Rectal smooth muscle tissue (tissue), 1 donor: ENCODE measurements at regions not wholly inside any gene's neighbourhood (a gene's known extent, or its start where the extent isn't known, plus 50 kb on each side); places are given as distances from the start of the nearest gene placed in this dataset.
"Not testable (repeated sequence)": the region's sequence is repeated elsewhere in the genome, so short reads cannot be mapped to it uniquely, and the experiment has no call there.

Experiments
- H3K27ac ChIP-seq: one replicate; pipeline ENCODE4 v1.7.0; 2013; ENCODE audit warnings: low read depth, low read length, inconsistent platforms
- H3K27me3 ChIP-seq: one replicate; pipeline ENCODE4 v1.7.0; 2013; ENCODE audit warnings: low read length; ENCODE audit not compliant: control insufficient read depth, insufficient read depth
- H3K36me3 ChIP-seq: one replicate; pipeline ENCODE4 v1.7.0; 2013; ENCODE audit warnings: low read length; ENCODE audit not compliant: control insufficient read depth, insufficient read depth
- H3K4me1 ChIP-seq: one replicate; pipeline ENCODE4 v1.7.0; 2013; ENCODE audit warnings: low read length; ENCODE audit not compliant: control insufficient read depth, insufficient read depth
- H3K4me3 ChIP-seq: one replicate; pipeline ENCODE4 v1.7.0; 2013; ENCODE audit warnings: low read length
- H3K9ac ChIP-seq: one replicate; pipeline ENCODE4 v1.7.0; 2013; ENCODE audit warnings: low read length

DNA sequence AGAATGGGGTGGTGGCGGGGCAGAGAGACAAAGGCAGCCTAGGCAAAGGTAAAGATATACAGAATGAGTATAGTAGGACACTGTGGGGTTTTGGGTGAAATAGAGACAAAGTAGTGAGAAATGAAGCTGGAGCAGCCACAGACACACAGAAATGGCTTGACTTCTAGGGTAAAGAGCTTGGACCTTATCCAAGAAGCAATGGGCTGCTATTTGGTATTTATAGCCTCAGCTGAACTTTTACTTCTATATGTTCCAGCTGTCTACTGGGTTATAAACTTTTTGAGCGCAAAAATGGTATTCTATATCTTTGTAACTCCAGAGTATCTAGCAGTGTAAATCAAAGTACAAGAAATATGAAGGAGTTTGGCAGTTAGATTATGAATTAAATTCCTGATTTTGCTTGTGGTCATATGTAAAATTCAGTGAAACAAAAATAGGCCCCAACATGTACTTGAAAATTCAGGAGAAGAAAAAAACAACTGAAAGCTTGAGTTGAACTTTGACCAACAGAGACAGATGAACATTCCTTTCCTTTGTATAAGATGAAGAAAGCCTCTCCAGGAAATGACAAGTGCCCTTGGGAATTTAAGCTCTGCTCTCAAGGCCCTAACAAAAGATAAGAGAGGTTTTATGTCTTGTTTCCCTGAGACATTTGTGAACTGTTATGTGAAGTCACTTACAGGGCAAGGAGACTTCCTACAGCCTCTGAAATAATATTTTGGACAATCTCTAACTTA is 64.6 kb upstream of the XIST start:
- H3K4me1 ChIP-seq: no peaks in the 10 kb centered on the region
- no peak overlapping the region for H3K9ac ChIP-seq
- H3K27me3 ChIP-seq: no peaks in the 10 kb centered on the region
- H3K36me3 ChIP-seq: no peaks in the 10 kb centered on the region
- no peak overlapping the region for H3K4me3 ChIP-seq
- H3K27ac ChIP-seq: no peak overlapping the region

DNA sequence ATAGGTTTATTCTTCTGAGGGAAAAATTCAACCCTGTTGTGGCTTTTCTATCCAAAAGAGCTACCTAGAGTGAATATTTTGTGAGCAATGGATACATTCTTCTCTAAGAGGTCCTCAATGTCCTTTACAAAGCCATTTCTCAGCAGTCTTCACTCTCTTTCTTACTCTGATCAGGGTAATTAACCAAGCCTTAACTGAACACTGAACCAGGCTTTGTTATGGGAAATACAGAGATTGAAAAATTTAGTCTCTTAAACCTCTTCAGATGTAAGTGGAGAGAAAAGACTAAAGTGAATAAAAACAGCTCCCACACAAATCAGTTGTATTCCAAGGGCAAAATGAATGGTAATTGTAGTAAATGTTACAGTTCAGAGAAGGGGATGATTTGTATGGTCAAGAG is 64.0 kb upstream of the XIST start:
- H3K36me3 ChIP-seq: no peaks in the 10 kb centered on the region
- H3K9ac ChIP-seq: no peak overlapping the region
- H3K27me3 ChIP-seq: no peaks in the 10 kb centered on the region
- no peak overlapping the region for H3K4me3 ChIP-seq
- H3K4me1 ChIP-seq: no peaks in the 10 kb centered on the region
- no peak overlapping the region for H3K27ac ChIP-seq

DNA sequence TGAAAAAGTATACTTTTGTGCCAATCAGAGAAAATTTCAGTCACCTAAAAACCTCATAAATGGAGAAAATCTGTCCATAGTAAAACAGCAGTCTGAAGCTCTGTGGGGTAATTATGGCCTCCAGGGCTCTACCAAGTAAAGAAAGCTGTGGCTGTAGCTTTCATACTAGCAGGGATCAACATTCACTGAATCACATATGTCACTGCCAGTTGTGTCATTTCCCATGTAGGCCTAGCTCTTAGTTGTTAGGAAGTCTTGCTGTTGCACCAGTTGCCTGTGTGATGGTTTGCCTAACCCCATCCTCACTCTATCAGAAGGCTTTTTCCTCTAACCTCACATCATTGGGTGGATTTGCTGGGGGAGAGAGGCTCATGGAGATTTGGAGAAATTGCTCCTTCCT is 62.3 kb upstream of the XIST start:
- not testable (repeated sequence) for H3K9ac ChIP-seq, H3K4me3 ChIP-seq, H3K36me3 ChIP-seq, H3K4me1 ChIP-seq, H3K27me3 ChIP-seq, H3K27ac ChIP-seq

DNA sequence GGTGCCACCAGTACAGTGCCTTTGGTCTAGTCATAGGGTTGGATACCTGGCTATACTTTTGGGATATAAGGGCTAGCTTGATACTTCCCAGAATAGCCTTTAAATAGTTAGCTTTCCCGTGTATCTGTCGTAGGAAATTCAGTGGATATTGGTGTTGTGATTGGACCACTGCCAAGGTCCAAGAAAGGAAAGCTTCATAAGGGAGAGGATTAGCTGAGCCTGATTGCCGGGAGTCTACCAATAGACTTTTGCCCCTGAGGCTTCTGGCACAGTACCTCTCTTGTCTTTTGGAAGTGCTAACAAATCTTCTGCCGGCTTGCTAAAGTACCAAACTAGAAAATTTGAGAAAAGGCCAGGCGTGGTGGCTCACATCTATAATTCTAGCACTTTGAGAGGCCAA is 61.1 kb upstream of the XIST start:
- Histone ChIP-seq H3K27ac (no peak overlapping the region), H3K36me3 (no peaks in the 10 kb centered on the region), H3K4me1 (no peaks in the 10 kb centered on the region), H3K4me3 (no peak overlapping the region), H3K27me3 (no peaks in the 10 kb centered on the region), H3K9ac (no peak overlapping the region)

DNA sequence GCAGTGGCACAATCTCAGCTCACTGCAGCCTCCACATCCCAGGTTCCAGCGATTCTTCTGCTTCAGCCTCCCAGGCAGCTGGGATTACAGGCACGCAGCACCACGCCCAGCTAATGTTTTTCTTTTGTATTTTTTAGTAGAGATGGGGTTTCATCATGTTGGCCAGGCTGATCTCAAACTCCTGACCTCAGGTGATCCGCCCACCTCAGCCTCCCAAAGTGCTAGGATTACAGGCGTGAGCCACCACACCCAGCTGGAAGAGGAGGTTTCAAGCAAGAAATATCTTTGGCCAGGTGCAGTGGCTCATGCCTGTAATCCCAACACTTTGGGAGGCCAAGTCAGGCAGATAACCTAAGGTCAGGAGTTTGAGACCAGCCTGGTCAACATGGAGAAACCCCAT is 59.4 kb upstream of the XIST start:
- not testable (repeated sequence) for H3K27ac ChIP-seq, H3K4me3 ChIP-seq, H3K4me1 ChIP-seq

DNA sequence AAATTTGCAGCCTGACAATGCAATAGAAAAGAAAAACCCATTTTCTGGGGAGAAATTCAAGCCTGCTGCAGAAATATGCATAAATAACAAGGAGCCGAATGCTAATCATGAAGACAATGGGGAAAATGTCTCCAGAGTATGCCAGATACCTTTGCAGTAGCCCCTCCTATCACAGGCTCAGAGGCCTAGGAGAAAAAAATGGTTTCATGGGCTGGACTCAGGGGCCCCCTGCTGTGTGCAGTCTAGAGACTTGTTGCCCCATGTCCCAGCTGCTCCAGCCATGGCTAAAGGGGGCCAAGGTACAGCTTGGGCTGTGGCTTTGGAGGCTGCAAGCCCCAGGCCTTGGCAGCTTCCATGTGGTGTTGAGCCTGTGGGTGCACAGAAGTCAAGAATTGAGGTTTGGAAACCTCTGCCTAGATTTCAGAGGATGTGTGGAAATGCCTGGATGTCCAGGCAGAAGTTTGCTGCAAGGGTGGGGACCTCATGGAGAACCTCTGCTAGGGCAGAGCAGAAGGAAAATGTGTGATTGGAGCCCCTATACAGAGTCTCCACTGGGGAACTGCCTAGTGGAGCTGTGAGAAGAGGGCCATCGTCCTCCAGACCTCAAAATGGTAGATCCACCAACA is 53.3 kb upstream of the XIST start:
- not testable (repeated sequence) for H3K4me3 ChIP-seq, H3K9ac ChIP-seq, H3K4me1 ChIP-seq, H3K27ac ChIP-seq, H3K36me3 ChIP-seq, H3K27me3 ChIP-seq

More for the DNA sequence above, 59.4 kb upstream of the XIST start:
- H3K27me3 ChIP-seq, H3K36me3 ChIP-seq, H3K9ac ChIP-seq: not testable (repeated sequence)

DNA sequence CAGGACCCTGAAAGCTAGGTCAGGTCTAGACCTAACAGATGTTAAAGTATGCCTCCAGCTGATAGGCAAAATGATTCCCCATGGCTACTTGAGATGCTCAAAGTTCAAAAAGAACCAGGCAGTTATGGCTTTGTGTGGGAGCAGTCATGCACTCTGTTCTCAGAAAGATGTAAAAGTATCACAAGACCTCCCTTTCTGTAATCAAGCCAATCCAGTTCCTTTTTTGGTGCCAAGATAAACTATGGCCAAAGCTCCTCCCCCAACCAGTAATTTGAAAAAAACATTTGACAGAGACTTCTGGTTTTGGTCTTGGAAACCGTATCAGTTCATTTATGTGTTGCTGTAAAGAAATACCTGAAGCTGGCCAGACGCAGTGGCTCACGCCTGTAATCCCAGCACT is 51.4 kb upstream of the XIST start:
- Histone ChIP-seq H3K27me3 (no peaks in the 10 kb centered on the region), H3K4me1 (no peaks in the 10 kb centered on the region), H3K27ac (no peak overlapping the region), H3K9ac (no peak overlapping the region), H3K36me3 (no peaks in the 10 kb centered on the region), H3K4me3 (no peak overlapping the region)
